SK-MEL-5 (cell line): ENCODE measurements at regions not wholly inside any gene's neighbourhood (a gene's known extent, or its start where the extent isn't known, plus 50 kb on each side); places are given as distances from the start of the nearest gene placed in this dataset.
"Not testable (repeated sequence)": the region's sequence is repeated elsewhere in the genome, so short reads cannot be mapped to it uniquely, and the experiment has no call there.

Experiments used
- DNase-seq: peaks from one replicate; pipeline ENCODE4 v3.0.0-alpha.2; 2016; ENCODE audit warnings: low read depth, low spot score
- in situ Hi-C: cut with HindIII; loops from 2 replicates; pipeline ENCODE4 v1.10.0; 2016; ENCODE audit warnings: low sequenced_read_pairs, high pct_unique_total_duplicates, low pct_unique_long_range_greater_than_20kb

DNA sequence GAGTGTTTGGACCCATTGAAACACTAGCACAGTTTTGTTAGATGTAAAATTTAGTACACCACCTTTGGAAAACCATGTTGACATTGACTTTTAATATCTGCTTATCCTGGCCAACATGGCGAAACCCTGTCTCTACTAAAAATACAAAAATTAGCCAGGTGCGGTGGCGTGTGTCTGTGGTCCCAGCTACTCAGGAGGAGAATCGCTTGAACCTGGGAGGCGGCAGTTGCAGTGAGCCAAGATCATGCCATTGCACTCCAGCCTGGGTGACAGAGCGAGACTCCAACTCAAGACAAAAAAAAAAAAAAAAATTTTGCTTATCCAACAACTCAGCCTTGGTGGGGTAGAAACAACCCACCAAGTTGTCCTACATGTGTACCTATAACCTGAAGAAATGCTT is 454.2 kb downstream of the EFNB2 start:
- in situ Hi-C loops, DNase-seq: not testable (repeated sequence)

DNA sequence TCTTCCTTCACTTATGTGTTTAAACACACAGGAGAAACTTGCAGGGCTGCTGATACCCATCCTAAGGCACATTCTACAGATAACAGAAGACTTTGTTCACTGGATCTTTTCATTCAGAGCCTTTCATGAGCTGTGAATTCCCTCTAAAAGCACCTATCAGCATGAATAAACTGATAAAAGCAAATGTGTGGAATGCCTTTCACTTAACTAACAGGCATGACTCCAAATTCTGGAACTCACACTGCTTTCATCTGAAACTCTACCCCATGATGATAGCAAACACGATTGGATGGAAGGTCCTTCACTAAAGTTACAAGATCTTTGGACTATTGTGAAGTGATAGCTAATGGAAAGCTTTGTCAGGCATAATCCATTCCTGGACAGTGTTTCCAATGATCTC is 457.3 kb downstream of the EFNB2 start:
- in situ Hi-C loops: no loop called here
- no peak for DNase-seq

DNA sequence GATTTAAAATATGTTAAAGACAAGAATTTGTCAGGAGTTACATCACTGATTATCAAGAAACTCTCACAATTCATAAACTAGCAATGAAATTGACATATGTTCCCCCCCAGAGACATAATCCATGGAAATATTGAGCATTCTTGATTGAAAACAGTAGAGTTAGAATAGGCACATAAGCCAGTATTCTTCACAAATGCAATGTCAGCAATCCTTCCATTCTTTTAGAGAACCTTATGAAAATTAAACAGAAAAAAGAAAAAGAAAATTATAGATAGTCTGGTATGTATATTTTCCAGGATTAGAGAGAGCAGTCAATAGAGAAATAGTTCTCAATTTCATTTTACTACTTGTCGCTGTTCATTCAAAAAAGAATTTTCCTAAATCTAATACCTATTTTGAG is 458.4 kb downstream of the EFNB2 start:
- no peak for DNase-seq
- in situ Hi-C loops: no loop called here

DNA sequence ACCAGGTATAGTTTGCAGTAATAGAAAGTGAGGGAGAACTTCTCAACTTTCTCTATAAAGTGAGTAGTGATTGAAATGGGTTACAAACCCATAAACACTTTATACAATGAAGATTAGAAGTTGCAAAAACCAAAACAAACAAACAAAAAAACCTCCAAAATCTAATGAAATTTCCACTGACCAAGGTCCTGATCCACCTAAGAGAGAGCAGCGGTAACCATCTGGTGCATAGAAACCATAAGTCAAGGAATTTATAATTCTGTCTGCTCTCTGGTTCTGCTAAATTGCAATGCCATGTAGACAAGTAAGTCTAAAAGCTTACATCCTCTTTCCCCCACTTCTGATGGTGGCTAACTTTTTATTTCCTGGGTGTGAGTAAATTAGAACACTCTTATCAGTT is 463.4 kb downstream of the EFNB2 start:
- no peak for DNase-seq
- in situ Hi-C loops: no loop called here

DNA sequence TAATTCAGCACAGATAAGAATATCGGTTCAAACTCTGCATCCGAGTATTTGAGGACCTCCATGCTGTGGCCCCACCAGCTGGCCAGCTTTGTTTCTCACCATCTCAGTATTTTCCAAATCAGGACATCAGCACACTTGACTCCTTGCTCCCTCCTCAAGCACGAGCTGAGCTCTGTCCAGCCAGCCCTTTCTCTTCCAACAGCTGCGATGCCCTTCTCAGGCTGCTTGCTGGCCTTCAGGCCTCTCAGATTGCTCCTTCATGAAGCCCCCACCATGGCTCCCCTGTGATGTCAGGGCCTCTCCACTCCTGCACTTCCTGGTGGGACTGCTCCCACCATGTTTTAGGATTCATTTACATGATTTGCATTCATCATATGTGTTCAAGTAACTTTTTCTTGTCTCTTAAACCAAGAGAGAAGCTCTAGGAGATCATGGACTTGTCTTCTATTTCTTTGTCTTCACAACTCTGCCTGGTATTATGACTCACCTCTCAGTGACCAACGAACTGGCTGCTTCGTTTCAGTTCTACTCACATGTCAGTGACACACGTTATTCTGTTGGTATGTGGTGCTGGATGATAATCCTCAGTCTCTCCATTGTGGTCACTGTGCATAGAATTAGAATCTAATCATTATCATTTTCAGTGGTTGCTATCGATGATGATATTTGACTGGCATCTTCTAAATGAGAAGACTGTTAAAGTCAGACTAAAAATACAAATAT is 471.7 kb downstream of the EFNB2 start:
- in situ Hi-C loops: no loop called here
- no peak for DNase-seq

DNA sequence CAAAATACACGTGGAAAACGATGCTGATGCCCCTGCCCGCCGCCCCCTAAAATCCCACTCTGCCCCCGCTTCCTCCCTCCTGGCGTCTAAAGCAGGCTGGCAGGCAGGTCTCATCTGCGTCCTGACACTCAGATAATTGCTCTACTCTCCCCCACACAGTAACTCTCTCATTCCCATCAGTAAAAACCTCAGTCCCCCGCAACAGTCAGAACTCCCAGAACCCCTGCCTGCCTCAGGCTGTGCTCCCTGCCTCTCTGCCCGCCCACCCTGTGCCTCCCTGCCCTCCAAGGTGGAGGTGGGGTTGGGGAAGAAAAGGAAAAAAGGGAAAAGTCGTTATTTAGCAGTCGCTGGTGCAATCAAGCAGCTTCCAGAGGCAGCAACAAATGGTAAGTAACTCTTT is 473.7 kb downstream of the EFNB2 start:
- in situ Hi-C loops: no loop called here

DNA sequence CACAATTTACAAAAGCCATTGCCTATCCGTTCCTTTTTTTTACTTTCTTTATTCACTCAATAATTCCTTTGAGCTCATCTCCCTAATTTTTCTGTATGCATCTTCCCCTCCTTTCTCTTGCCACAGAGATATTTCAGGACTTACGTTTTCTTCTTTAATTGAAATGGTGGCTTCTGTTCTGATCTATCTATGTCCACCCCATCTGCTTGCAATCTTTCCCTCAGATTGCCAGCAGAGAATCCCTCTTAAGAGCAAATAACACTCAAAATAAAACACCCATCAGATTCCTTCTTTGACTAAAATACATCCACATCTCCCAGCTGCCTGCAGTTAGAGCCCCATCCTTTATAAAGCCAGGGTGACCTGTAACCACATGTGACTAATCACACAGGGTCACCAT is 478.6 kb downstream of the EFNB2 start:
- DNase-seq: no peak
- in situ Hi-C loops: no loop called here

More for the DNA sequence above, 473.7 kb downstream of the EFNB2 start:
- no peak for DNase-seq

DNA sequence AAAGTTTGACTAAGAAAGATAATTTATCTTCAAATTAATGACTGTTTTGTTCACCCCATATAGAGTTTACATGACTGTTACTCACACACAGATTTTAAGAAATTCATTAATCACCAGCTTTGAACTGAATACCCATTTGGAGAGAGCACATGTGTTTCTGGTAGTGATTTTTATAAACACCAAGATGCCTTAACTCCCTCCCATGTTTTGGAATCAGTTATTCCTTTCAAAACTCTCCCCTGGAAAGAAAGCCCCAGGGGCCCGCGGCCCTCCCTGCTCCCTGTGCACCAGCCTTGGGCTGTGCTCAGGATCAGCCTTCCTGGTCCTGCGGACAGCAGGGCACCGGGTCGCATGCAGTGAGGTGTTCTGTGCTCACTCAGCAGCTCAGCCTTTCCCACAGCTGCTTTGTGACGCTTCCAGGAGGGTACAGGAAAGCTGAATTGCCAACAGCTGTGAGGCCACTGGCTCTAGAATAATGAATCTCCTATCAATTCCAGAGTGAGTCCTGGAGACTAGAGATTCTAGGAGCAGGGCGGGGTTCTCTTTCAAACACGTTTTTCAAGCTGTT is 483.2 kb downstream of the EFNB2 start:
- DNase-seq: no peak
- in situ Hi-C loops: no loop called here

DNA sequence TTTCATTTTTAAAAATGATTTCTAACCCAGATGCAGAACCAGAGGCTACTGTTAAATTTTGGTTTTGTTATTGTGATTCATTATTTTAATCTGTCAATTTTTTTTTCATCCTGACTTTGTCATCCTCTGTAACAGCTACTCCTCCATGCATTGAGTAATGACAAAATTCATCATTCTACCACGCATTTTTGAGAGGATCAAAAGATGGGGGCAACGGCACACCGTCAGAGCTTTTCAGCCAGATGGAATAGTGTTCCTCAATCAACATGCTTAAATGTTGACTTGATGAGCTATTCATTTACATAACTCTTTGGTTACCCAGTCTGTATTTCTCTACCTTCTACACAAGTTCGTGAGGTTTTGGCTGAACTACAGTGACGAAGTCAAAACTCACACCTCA is 486.3 kb downstream of the EFNB2 start:
- in situ Hi-C loops: no loop called here
- no peak for DNase-seq

DNA sequence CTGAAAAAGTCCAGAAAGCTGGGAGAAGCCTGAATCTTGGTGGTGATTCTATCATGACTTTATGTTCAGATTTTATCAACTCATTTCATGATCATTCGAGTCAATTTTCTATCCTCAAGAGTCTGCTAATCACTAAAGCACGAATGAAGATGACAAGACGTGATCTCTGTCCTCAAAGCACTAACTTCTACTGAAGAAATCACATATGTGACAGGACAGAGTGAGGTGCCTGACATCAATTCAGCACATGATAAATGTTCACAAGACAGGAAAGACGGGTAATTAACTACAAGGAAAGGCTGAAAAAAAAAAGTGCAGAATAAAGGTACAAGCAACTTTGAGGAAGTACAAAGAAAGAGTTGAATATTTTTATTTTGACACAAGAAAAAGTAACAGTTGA is 487.1 kb downstream of the EFNB2 start:
- in situ Hi-C loops: no loop called here
- DNase-seq: no peak

DNA sequence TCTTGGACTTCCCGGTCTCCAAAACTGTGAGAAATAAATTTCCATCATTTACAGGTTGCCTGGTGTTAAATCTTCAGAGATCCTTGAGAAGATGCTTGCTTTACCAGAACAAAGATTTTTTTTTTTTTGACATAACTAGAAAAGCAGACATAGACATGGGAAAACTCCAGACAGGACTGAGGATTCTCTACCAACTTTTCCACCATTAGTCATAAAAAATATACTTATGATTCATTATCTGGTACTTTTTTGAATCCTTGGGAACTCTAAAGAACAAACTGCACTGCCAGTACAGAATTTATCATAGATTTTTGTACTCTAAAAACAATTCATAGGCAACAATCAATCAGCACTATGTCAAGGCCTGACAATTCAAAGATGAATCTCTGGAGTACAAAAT is 487.6 kb downstream of the EFNB2 start:
- in situ Hi-C loops: no loop called here
- no peak for DNase-seq

DNA sequence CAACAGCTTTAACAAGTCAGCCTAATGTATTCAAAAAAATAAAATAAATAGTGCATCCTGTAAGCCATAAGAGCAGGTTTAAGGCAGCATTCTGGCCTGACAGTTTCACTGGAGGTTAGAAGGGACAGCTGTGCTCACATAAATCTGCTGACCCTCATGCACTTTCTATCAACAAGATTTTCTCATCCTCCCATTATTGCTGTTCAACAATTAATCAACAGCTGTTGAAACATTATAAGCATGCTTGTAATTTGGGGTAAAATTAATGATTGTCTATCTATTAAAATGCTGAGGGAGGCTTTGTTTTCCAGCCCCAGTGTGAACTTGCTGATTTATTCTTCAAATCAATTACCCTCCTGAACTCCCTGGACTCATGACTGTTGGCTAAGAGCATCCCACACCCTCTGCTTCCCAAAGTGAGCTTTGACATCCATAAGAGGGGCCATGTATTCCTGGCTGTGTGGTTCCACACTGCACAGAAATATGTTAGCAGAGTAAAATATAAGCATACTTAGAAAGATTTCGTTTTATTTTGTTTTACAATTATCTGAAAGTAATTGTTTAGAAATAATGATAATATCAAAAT is 492.4 kb downstream of the EFNB2 start:
- DNase-seq: no peak
- in situ Hi-C loops: no loop called here

DNA sequence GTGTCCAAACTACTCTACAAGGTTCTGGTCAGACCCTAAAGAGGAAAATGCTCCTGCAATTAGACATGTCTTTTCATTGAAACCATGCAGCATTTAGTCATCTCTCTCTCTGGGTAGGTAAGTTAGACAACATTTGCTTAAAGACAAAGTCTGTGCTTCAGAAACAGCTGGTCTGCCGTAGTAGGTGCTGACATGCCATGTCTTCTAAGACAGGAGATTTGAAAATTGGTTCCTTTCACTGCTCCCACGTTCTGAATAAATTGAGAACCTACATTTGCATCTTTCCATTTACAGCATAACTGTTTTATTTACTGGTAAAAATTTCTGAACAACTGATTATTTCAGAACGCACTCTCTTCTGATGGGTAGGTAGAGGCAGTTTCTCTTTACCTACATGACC is 494.0 kb downstream of the EFNB2 start:
- in situ Hi-C loops: no loop called here
- no peak for DNase-seq

DNA sequence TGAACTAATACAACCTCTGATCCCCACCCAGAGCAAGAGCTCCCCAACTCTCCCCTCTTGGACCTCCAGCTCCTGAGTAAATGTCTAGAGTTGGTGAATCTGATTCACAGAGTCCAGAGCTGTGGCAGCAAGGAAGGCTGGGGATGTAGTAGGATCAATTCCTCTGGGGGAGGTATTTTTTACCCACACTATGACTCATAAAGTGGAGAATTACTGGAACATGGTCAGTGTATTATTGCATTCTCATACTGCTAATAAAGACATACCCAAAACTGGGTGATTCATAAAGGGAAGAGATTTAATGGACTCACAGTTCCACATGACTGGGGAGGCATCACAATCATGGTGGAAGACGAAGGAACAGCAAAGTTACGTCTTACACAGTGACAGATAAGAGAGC is 496.7 kb downstream of the EFNB2 start:
- peak; percentile 22 for DNase-seq
- in situ Hi-C loops: no loop called here

DNA sequence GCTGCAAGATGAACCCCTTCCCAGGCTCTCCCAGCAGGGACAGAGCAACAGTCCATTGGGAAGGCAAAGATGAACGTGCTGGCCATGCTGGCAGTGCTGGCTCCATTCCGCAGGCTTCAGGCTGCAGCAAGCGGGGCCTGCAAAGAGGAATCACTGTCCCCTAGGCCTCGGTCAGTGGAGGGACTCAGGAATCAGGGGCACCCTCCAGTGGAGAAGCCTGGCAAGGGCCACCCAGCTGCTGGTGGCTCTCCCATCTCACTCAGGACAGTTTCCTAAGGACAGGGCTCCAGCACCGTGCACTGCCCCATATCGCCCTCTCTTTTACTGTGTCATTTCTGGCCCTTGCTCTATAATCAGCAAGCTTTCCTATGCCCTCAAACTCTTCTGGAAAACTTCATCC is 498.6 kb downstream of the EFNB2 start:
- DNase-seq: no peak
- in situ Hi-C loops: no loop called here

DNA sequence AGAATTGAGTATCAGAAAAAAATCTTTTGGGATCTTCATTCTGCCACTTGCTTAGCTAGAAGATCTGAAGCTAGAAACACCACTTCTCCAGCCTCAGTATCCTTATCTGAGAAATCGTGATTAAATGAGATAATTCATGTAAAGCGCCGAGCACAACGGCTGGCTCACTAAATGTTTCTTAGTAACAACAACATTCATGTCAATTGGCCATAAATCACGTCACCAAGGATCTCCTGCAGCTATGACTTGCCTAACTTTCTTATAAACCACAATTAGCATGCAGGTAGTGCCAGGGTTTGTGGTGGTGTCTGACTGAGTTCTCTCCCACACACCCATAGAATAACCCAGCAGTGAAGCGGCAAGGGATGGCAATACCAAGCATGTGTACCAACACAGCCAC is 501.3 kb downstream of the EFNB2 start:
- no peak for DNase-seq
- in situ Hi-C loops: no loop called here

DNA sequence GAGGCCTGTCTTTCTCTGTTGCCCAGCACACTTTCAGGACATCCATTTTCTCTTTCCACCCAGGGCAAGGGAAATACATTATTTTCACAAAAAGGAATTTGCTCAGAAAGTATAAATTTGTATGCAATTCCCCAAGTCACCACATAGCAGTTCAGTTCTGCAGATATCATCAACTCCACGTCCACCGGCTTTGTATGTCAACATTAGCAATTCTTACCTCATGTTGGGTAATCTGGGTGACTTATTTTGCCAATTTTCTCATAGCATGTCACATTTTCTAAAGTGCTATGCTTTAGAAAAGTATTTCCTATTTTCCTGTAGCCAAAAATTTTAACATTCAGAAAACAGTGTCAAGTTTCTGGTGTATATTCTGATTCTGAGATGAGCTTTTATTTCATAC is 501.8 kb downstream of the EFNB2 start:
- in situ Hi-C loops: no loop called here
- peak; percentile 6 for DNase-seq

DNA sequence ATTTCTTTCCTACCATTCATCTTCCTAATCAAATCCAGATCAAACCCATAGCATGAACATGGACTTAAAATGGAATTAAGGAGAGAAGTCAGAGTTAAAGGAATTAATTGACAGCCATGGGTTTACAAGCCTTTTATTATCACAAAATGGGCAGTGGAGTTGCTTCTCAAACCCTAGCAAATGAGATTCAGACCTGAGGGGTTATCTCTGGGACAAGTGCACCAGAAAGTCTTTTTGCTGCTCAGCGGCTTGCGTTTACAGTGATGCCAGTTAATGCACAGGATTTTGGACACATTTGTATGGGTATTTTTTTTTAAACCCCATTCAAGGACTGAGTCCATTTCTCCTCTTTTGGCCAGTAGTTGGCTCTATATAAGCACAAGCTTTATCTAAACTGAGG is 503.0 kb downstream of the EFNB2 start:
- in situ Hi-C loops: no loop called here
- DNase-seq: no peak

DNA sequence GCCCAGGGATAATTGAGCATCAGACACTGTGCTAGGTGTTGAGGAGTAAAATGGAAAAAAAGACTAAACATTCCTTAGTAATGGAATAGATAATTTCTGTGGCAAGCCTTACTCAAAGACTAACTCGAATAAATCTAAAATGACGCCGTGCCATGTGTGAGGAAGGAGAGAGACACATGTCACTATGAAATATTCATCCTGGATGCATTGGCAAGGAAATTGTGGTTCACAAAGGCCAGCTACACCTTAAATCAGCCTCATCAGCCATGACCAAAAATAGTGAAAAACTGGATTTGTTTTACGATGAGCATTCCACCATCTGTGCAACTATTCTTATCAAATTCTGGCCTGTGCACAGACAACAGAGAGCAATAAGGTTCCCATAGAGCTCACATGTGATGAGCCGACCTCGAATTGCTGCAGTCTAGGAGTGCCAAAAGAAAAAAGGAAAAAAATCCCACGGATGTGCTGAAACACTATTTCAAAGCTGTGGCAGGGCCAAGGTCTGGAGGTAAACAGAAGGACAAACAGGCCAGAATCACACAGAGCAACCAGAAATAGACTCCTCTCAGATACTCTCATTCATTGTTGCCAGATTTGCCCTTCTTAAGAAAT is 505.7 kb downstream of the EFNB2 start:
- DNase-seq: no peak
- in situ Hi-C loops: no loop called here
